ENCODE measurements at regions not wholly inside any gene's neighbourhood (a gene's known extent, or its start where the extent isn't known, plus 50 kb on each side); places are given as distances from the start of the nearest gene placed in this dataset.

DNA sequence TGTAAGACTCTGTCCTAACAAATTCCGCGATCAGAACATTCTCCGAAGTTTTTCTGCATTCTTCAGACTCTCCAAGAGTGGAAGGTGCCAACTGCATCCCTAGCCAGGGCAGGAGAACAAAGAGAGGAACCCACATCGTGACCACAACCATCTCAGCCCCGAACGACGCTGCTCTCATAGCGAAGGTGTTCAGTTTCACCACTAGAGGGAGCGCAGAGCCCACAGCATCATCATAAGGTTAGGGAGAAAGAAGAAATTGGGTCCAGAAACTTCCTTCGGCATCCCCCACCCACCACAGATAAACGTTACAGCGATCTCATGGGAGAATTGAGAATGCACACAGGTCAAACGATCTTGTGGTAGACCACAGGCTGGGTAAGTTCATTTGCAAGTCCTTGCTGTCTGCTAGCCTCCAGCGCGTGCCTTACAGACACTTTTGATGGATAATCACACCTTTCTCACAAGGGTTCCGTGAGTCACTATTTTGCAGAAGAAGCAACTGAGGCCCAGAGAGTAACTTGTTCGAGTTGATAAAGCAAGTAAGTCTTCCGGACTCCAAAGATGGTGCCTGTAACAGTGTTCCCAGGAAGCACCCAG lies 53.7 kb upstream of the ARL4C start:
- peak; percentile 73 for DNase-seq

DNA sequence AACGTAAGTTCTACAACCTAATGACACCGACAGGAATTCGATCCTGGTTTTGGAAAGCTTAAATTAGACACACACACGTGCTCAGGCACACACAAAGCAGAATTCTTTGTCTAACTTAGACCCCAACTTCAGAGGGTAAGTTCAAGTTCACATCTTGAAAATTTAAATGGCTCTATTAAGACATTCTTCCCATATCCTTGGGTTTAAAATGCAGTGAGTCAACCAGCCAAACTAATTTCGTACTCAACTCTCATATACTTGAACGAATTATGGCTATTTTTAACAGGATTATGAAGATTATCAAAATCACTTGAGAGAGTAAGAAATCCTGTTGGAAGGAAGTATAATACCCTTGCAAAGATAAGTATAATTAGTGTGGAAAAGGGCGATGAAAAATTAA lies 53.2 kb upstream of the ARL4C start:
- no peak for DNase-seq

DNA sequence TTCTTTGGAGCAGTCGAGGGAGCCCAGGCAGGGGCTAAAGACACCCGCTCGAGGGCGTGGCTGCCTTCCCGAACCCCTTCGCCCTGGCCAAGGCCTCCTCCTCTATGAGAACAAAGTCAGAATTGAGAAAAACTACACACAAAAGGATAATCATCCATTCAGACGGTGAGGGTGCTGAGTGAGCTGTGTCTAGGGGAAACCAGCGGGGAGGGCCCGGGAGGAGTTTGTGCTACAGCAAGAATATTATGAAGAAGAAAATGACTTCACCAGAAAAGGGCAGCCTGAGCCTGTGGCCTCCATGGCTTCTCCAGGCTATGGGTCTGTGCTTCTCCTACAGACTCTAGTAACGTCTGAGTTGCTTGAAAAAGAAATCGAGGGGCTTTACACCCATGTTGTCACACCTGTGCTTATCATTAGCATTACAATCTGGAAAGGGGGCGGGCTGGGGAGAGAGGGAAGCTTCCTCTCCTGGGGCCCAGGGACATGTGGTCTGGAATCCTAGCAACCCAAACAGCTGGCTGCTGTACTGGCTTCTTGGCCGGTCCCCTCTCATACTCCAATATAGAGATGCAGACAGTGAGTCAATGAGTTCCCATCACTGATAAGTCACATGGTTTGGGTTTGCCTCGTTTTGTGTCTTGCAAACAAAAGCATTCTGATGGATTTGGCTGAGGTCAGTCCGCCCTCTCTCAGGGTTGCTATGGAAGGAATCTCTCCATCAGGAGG lies 52.0 kb upstream of the ARL4C start:
- DNase-seq, result no peak

DNA sequence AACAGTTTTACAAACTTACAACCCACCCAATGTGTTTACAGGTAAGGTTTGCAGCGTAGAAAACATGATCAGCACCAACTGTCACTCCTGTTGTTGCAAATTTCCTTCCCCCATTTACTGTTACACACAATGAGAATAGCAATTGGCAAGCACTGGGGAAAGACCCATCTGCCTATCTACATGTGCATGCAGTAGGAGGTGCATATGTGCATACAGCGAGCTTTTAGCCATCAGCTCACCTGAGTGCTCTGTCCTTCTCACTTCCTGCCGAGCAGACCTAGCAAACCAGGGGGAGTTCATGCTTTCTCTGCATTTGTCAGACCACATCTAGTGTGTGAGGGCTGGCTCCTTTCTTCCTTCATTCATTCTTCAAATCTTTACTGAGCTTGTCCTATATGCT lies 49.9 kb upstream of the ARL4C start:
- no peak for DNase-seq
